PC-3 (cell line): ENCODE measurements at regions not wholly inside any gene's neighbourhood (a gene's known extent, or its start where the extent isn't known, plus 50 kb on each side); places are given as distances from the start of the nearest gene placed in this dataset.

ENCODE experiments used
- ATAC-seq: fragments of 200-7000 bp; cut with Tn5 transposase; 2 replicates; pipeline ENCODE4 v1.9.1; 2020; ENCODE audit warnings: mild to moderate bottlenecking, moderate library complexity
- BruUV-seq: library from RNA; stranded (reverse); fragments of 400-500 nt; replicated peaks from 2 replicates; lab custom pipeline; 2021; lab: Mats Ljungman, UMichigan
- CTCF ChIA-PET: fragments of 300-600 bp; sonication (Branson Sonifier 250); formaldehyde crosslinking; loops from one replicate; lab custom pipeline; 2022; ENCODE audit warnings: antibody characterized with exemption; lab: Charles Lee
- POLR2A ChIA-PET: fragments of 300-600 bp; sonication (Branson Sonifier 250); formaldehyde crosslinking; loops from one replicate; lab custom pipeline; 2022; ENCODE audit warnings: antibody characterized with exemption; ENCODE audit not compliant: unreplicated experiment; lab: Charles Lee
- DNase-seq: peaks from one replicate; pipeline ENCODE4 v3.0.0-alpha.2; 2015
- H2AFZ ChIP-seq: fragments of 300-600 bp; sonication (generic); 2 replicates; pipeline ENCODE4 v1.6.0; 2016; ENCODE audit warnings: antibody characterized with exemption, low read length
- H3F3A ChIP-seq: fragments of 300-600 bp; sonication (generic); one replicate; pipeline ENCODE4 v1.6.0; 2017; ENCODE audit warnings: antibody characterized with exemption, low read length, control low read depth, mild to moderate bottlenecking; ENCODE audit not compliant: unreplicated experiment
- H3K27ac ChIP-seq: fragments of 300-600 bp; sonication (generic); 2 replicates; pipeline ENCODE4 v1.5.1; 2016; ENCODE audit warnings: mild to moderate bottlenecking, low read length
- H3K27me3 ChIP-seq: fragments of 300-600 bp; sonication (generic); 2 replicates; pipeline ENCODE4 v1.6.1; 2016; ENCODE audit warnings: low read length, mixed read lengths
- H3K36me3 ChIP-seq: fragments of 300-600 bp; sonication (generic); 2 replicates; pipeline ENCODE4 v1.6.1; 2016; ENCODE audit warnings: low read depth, mixed run types, low read length, mixed read lengths
- H3K4me1 ChIP-seq: fragments of 300-600 bp; sonication (generic); 2 replicates; pipeline ENCODE4 v1.5.1; 2016; ENCODE audit warnings: low read length; ENCODE audit not compliant: insufficient read depth
- H3K4me2 ChIP-seq: fragments of 300-600 bp; sonication (generic); 2 replicates; pipeline ENCODE4 v1.6.0; 2016; ENCODE audit warnings: low read length
- H3K4me3 ChIP-seq: fragments of 300-600 bp; sonication (generic); 2 replicates; pipeline ENCODE4 v1.5.1; 2016; ENCODE audit warnings: mild to moderate bottlenecking, low read length, mixed read lengths
- H3K79me2 ChIP-seq: fragments of 300-600 bp; sonication (generic); 2 replicates; pipeline ENCODE4 v1.6.1; 2017; ENCODE audit warnings: low read length, mixed read lengths
- H3K9ac ChIP-seq: fragments of 300-600 bp; sonication (generic); 2 replicates; pipeline ENCODE4 v1.6.0; 2016; ENCODE audit warnings: mild to moderate bottlenecking, low read length
- H3K9me2 ChIP-seq: fragments of 300-600 bp; sonication (generic); replicated peaks from 2 replicates; pipeline ENCODE4 v1.6.1; 2016; ENCODE audit warnings: mixed run types, low read length, mixed read lengths
- H3K9me3 ChIP-seq: fragments of 300-600 bp; sonication (generic); 2 replicates; pipeline ENCODE4 v1.6.1; 2016; ENCODE audit warnings: low read length, mixed read lengths
- H4K20me1 ChIP-seq: fragments of 300-600 bp; sonication (generic); 2 replicates; pipeline ENCODE4 v1.6.1; 2016; ENCODE audit warnings: low read length, mixed read lengths
- EZH2 ChIP-seq: fragments of 300-600 bp; sonication (generic); IDR thresholded peaks from one replicate; pipeline ENCODE4 v1.6.1; 2017; ENCODE audit warnings: antibody characterized with exemption, mild to moderate bottlenecking, low read length; ENCODE audit not compliant: unreplicated experiment
- EZH2phosphoT487 ChIP-seq: fragments of 300-600 bp; sonication (generic); IDR thresholded peaks from 2 replicates; pipeline ENCODE4 v1.6.1; 2018; ENCODE audit warnings: mild to moderate bottlenecking, antibody characterized with exemption, low read length, borderline replicate concordance
- intact Hi-C: fragments of 100-400 bp; cut with micrococcal nuclease; formaldehyde crosslinking; loops from 2 replicates; pipeline ENCODE4 v1.9.0; 2023
- TF ChIP-seq, protein P1 (sequence below): fragments of 300-600 bp; sonication (generic); conservative IDR thresholded peaks from 2 replicates; pipeline ENCODE4 v1.5.1; 2017; ENCODE audit warnings: antibody characterized with exemption, low read depth, mild to moderate bottlenecking, low read length

DNA sequence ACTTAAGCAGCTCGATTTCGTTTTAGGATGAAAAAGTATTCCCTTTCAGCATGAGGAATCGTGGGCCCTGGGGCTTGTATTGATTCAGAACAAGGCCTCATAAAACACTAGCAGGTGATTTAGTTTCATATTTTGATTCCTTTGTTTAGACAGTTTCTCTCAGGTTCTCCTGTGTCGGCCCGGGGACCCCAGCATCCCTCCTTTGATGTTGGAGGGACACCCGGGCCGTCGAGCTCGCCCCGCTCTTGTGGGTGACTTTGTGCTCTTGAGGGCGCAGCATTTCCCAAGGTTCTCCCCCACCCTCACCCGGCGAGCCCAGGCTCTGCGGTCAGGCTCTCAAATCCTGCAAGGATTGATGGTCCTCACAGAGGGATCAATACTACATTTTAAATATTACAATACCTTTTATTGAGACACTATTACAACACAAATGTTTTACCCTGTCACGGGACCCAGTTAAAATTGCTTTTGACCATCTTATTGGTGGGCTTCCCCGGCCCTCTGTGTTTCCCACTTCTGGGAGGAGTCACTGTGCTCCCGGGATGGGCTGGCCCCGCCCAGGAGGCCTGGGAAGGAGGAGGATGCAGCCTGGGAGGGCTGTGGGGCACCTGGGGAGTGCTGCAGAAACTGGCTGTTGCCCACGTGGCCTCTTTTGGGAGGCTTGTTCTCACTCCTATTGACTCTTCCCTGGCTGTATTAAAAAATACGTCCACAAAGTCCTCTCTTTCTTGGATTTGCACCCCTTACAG, 222.6 kb downstream of the INSIG2 start:
- DNase-seq: no peak
- ChIA-PET POLR2A (no interaction called here), CTCF (no interaction called here)
- Histone ChIP-seq H3K36me3 (no peaks in the 10 kb centered on the region), H3K4me3 (no peak overlapping the region), H4K20me1 (no peaks in the 10 kb centered on the region), H3K79me2 (no peaks in the 10 kb centered on the region), H3K9me3 (no peaks in the 10 kb centered on the region), H3K27ac (no peak overlapping the region), H3K9me2 (no peaks in the 10 kb centered on the region), H3K4me2 (no peak overlapping the region), H3F3A (no peaks in the 10 kb centered on the region), H2AFZ (no peak overlapping the region), H3K9ac (no peak overlapping the region), H3K4me1 (no peaks in the 10 kb centered on the region), H3K27me3 (no peaks in the 10 kb centered on the region)
- no TSS peak for BruUV-seq
- no peak for ATAC-seq
- intact Hi-C loops: no loop called here
- TF ChIP-seq EZH2phosphoT487 (no peak), EZH2 (no peak)
- TF ChIP-seq, protein P1, sequence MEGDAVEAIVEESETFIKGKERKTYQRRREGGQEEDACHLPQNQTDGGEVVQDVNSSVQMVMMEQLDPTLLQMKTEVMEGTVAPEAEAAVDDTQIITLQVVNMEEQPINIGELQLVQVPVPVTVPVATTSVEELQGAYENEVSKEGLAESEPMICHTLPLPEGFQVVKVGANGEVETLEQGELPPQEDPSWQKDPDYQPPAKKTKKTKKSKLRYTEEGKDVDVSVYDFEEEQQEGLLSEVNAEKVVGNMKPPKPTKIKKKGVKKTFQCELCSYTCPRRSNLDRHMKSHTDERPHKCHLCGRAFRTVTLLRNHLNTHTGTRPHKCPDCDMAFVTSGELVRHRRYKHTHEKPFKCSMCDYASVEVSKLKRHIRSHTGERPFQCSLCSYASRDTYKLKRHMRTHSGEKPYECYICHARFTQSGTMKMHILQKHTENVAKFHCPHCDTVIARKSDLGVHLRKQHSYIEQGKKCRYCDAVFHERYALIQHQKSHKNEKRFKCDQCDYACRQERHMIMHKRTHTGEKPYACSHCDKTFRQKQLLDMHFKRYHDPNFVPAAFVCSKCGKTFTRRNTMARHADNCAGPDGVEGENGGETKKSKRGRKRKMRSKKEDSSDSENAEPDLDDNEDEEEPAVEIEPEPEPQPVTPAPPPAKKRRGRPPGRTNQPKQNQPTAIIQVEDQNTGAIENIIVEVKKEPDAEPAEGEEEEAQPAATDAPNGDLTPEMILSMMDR: no peak

- no peak for ATAC-seq
- BruUV-seq: no TSS peak
- ChIA-PET POLR2A (no interaction called here), CTCF (no interaction called here)
- Histone ChIP-seq H3K79me2 (no peaks in the 10 kb centered on the region), H3K4me1 (no peaks in the 10 kb centered on the region), H3K9ac (no peak overlapping the region), H3K36me3 (no peaks in the 10 kb centered on the region), H2AFZ (no peak overlapping the region), H4K20me1 (no peaks in the 10 kb centered on the region), H3K4me2 (no peak overlapping the region), H3F3A (no peaks in the 10 kb centered on the region), H3K9me2 (no peaks in the 10 kb centered on the region), H3K4me3 (no peak overlapping the region), H3K27me3 (no peaks in the 10 kb centered on the region), H3K9me3 (no peaks in the 10 kb centered on the region), H3K27ac (no peak overlapping the region)
- DNase-seq: no peak
- TF ChIP-seq, protein P1: no peak
- TF ChIP-seq EZH2 (no peak), EZH2phosphoT487 (no peak)
- intact Hi-C loops: no loop called here
These were observed 221.8 kb downstream of the INSIG2 start for GRCh38 chr2:118309946-118310680.
